OCI-LY1 (cell line): ENCODE measurements at regions not wholly inside any gene's neighbourhood (a gene's known extent, or its start where the extent isn't known, plus 50 kb on each side); places are given as distances from the start of the nearest gene placed in this dataset.

Experiments used
- CTCF ChIP-seq: fragments of 200-600 bp; sonication (generic), shearing (Covaris generic); IDR thresholded peaks from 2 replicates; pipeline ENCODE4 v1.5.1; 2017; ENCODE audit warnings: mild to moderate bottlenecking, antibody characterized with exemption, low read length, moderate library complexity, mixed read lengths
- EZH2 ChIP-seq: fragments of 200-600 bp; sonication (generic), shearing (Covaris generic); IDR thresholded peaks from 2 replicates; pipeline ENCODE4 v1.8.0; 2017; ENCODE audit warnings: borderline replicate concordance, mixed run types, mild to moderate bottlenecking, antibody characterized with exemption, low read length, moderate library complexity, mixed read lengths

- TF ChIP-seq CTCF (no peak), EZH2 (no peak)
These were observed 104.8 kb upstream of the BARHL2 start for GRCh38 chr1:90821788-90822359.
